Stomach (tissue), 4 donors: ENCODE measurements at regions not wholly inside any gene's neighbourhood (a gene's known extent, or its start where the extent isn't known, plus 50 kb on each side); places are given as distances from the start of the nearest gene placed in this dataset.

Experiments used
- POLR2A ChIP-seq, 4 donors: fragments of 450-650 bp; IDR thresholded peaks; one replicate each; pipeline ENCODE4 v1.6.1; 2016; ENCODE audit warnings: antibody characterized with exemption in 4 of 4, control low read depth in 2 of 4, mild to moderate bottlenecking in 1 of 4, moderate library complexity in 1 of 4
- TF ChIP-seq, protein P1 (sequence below), 7 experiments: fragments of 450-650 bp in 4 of 7; fragments of 200-600 bp in 3 of 7; sonication (generic) in 3 of 7; IDR thresholded peaks; one replicate each; pipeline ENCODE4 v1.5.1; 2016 to 2019; ENCODE audit warnings: antibody characterized with exemption in 7 of 7, control low read depth in 2 of 7, mild to moderate bottlenecking in 1 of 7

DNA sequence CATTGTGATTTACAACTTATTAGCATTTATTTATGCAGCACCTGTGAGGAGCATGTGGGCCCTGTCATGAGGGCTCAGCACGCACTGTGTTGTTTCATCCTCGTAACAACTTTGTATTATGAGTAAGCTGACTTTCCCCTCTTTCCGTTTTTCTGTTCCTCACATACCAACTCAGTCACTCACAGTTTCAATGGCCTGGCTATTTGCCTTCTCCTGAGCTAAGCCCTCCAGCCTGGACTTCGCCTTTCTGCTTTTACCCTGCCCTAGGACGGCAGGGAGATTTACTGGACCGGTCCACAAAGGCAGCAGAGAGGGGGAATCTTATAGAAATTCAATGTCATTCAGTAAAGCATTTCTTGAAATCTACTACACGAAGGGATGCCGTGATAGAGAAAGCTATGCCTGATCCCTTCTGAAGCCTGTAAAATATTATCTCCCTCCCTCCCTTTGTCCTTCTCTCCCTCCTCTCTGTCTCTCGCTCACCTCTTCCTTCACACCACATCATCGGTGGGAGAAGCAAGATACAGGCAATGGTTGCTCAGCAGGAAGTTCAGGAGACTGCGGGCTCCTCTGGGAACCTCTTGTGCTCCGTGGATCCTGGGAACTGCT lies 219.2 kb upstream of the TBX3 start:
- no peak for TF ChIP-seq POLR2A (IDR thresholded peaks at IDR 0.05)
- TF ChIP-seq, protein P1, sequence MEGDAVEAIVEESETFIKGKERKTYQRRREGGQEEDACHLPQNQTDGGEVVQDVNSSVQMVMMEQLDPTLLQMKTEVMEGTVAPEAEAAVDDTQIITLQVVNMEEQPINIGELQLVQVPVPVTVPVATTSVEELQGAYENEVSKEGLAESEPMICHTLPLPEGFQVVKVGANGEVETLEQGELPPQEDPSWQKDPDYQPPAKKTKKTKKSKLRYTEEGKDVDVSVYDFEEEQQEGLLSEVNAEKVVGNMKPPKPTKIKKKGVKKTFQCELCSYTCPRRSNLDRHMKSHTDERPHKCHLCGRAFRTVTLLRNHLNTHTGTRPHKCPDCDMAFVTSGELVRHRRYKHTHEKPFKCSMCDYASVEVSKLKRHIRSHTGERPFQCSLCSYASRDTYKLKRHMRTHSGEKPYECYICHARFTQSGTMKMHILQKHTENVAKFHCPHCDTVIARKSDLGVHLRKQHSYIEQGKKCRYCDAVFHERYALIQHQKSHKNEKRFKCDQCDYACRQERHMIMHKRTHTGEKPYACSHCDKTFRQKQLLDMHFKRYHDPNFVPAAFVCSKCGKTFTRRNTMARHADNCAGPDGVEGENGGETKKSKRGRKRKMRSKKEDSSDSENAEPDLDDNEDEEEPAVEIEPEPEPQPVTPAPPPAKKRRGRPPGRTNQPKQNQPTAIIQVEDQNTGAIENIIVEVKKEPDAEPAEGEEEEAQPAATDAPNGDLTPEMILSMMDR (IDR thresholded peaks at IDR 0.05) = no peak
